IPS DF 4.7 (cell line): ENCODE measurements at regions not wholly inside any gene's neighbourhood (a gene's known extent, or its start where the extent isn't known, plus 50 kb on each side); places are given as distances from the start of the nearest gene placed in this dataset.
A peak's percentile ranks its signal among the peaks of the same experiment; 100 is the strongest.
"Not testable (repeated sequence)": the region's sequence is repeated elsewhere in the genome, so short reads cannot be mapped to it uniquely, and the experiment has no call there.

Experiments
- DNase-seq: peaks from one replicate; pipeline ENCODE4 v3.0.0-alpha.2; 2013; ENCODE audit warnings: low spot score; ENCODE audit errors: extremely low read depth

DNA sequence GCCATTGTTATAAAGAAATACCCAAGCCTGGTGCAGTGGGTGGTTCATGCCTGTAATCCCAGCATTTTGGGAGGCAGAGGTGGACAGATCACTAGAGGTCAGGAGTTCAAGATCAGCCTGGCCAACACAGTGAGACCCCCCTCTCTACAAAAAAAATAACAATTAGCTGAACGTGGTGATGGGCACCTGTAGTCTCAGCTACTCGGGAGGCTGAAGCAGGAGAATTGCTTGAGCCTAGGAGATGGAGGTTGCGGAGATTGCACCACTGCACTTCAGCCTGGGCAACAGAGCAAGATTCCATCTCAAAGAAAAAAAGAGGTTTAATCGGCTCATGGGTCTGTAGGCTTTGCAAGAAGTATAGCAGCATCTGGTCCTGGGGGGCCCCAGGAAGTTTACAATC is 284.0 kb downstream of the RASEF start:
- not testable (repeated sequence) for DNase-seq

GRCh38 chr9:82780017-82780416 is 282.9 kb downstream of the RASEF start:
- no peak for DNase-seq

DNA sequence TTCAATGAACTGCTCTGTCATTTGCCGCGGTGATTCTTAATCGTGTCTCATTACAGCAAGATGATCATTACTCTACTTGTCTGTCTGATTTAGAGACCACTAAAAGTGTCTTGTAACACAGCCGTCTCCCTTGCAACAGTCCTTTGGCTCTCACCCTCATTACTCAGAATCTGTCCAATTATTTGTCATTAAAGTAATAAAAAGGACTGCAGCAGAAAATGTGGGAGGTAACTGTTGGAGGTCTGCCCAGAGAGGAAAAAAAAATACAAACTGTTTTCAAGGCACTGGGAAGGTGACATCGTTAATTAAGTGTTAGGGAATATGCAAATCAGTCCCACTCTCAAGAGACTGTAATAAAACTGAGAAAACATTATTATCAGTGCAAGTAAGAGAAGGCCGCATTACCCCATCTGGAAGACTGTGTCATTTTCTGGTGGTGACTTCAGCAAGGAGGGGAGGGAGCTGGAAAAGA is 281.0 kb downstream of the RASEF start:
- DNase-seq: no peak

DNA sequence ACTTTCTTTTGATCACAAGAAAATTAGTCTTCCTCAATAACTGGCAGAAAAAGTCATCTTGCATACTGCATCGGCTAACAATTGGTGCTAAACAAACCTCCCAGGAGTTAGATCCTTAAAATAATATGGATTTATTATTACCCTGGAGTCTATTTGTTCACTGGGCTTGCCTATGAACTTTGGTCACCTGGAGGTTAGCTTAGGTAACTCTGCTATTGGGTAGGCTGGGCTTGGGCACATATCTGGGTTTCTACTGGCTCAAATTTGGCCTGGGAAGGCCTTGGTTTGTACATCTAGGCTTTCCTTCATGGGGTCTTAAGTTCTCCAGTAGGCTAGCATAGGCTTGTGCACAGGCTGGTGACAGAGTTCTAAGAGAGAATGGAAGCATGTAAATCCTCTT is 279.9 kb downstream of the RASEF start:
- DNase-seq: no peak

DNA sequence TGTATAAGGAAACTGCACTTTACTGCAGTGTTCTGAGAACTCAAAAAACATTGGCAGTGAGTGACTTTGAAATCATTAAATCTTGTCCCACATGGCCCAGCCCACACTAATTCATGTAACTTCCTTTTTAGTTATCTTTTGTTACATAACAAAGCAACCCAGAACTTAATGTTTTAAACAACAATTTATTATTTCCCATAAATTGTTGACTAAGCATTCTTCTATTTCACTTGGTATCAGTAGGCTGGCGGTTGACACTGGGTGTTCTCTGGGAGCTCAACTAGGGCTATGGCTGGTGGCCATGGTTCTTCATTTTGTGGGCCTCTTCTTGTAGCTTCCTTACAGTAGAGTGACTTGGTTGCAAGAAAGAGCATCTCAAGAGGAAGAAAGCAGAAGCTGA is 278.4 kb downstream of the RASEF start:
- no peak for DNase-seq

DNA sequence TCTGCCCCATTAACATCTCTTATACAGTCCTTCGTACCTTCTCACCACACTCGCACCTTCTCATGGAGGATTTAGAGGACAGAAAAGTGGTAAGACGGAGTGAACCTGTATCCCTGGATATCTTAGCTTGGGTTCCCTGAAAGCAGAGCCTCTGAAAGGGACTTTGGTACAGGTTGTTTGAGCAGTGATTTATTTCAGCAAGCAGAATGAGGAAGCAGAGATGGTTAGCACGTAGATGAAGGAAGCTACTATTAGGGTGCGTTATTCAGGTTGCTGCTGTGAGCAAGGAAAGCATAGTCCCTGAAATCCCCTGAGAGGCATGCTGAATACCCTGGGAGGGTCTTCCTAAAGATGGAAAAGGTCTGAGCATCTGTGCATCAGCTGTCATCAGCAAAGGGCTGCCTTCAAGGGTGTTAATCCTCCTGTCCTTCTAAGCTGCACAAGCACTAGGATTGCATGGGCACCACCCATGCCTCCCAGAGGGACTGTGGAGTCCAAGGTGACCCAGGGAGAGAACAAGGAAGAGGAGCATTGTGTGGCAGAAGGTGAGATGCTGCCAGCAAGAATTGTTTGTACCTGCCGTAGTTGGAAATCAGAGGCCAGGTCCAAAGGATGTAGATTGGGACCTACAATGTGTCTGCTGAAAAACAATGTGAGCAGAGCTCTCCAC is 273.7 kb downstream of the RASEF start:
- no peak for DNase-seq

DNA sequence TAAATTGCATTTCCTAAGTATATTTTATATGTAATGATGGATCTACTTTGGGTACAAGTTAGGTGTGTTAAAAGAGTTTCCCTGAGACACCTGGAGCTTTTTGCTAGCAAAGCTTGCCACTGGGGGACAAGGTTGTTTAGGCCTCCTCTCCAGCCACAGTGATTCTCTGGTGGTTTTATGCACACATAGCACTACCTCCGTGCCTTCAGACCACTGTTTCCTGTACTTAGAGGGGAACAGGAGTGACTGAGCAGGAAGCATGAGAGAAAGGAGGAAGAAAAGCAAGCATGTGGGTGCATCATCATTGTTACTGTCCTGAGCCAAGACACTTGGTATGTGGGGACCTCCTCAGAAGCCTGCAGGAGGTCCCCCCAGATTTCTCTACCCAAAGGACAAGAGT is 272.1 kb downstream of the RASEF start:
- no peak for DNase-seq

- no peak for DNase-seq
Measured at GRCh38 chr9:82791692-82792091, 271.2 kb downstream of the RASEF start.

- DNase-seq: no peak
Measured at GRCh38 chr9:82797534-82797933, 265.4 kb downstream of the RASEF start.

DNA sequence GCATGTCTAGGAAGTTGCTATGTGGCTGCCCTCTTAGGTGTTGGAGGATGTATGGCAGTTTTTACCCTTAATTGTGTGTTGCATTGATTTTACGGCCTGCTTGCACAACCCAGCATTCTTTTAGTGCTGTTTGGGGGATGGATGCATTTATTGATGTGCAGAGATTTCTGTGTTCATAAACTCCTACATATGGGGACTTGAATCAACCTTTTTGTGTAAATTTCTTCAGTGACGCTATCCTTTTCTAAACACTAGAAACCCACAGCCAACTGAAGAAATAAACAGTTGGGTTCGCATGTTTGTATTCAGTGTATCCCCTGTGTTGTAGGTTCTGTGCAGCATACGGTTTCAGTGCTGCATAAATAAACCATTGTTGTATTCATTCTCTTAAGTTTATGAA is 263.7 kb downstream of the RASEF start:
- DNase-seq: no peak

GRCh38 chr9:82805027-82805426 is 257.9 kb downstream of the RASEF start:
- DNase-seq: no peak

- DNase-seq: no peak
Measured at GRCh38 chr9:82808478-82808877, 254.5 kb downstream of the RASEF start.

DNA sequence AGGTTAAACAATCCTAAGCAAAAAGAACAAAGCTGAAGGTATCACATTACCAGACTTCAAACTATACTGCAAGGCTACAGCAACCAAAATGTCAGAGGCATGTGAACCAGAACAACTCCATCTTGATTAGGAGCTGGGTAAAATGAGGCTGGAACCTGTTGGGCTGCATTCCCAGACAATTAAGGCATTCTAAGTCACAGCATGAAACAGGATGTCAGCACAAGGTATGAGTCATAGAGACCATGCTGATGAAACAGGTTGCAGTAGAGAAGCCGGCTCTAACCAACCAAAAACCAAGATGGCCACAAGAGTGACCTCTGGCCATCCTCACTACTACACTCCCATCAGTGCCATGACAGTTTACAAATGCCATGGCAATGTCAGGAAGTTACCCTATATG is 252.0 kb downstream of the RASEF start:
- peak; percentile 99 for DNase-seq

DNA sequence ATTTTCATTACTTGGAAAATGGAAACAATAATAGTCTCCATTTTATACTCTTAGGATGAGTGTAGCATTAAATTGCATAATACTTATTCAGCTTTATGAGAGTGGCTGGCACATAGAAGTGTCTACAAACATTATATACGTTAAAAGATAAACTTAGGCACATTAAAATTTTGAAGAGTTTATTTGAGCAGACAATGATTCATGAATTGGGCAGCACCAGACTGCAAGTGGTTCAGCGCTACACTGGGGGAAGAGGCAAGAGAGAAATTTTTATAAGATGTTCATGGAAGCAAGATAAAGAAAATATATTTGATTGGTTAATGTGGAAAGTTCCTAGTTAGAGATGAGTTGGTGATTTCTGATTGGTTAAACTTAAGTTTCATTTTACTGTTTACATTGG is 243.7 kb downstream of the RASEF start:
- no peak for DNase-seq

DNA sequence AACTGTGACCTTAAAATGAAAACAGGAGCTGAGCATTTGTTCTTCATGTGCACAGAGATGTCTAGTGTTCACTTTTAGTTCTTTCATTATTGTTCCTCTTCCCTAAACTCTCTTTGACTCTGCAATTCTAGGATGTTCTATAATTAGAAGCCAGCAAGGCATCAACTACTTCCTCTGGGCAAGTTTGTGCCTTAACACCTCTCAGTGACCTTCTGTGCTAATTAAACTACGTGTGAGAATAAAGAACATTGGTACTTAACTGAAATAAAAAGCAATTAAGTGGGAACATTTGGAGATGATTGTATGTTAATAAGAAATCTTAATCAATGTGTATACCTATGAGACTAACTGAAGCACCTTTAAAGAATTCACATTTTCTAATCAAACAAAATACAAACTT is 242.8 kb downstream of the RASEF start:
- no peak for DNase-seq

DNA sequence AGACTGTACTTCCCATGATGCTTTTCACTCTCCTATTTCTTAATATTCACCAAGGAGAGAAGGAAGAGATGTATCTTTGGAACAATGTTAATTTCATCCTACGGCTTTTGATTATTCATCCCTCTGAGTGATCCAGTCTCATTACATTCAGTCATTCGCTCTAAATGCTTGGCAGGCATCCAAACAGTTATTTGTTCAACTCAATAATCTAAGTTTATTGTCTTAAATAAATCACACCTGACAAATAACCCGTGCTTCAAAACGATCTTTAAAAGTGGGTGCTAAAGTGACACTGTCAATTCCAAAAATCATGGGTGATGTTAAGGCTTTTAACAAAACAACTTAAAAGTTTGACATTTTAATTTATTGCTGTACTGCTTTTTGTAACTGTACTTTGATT is 233.1 kb downstream of the RASEF start:
- DNase-seq: no peak

DNA sequence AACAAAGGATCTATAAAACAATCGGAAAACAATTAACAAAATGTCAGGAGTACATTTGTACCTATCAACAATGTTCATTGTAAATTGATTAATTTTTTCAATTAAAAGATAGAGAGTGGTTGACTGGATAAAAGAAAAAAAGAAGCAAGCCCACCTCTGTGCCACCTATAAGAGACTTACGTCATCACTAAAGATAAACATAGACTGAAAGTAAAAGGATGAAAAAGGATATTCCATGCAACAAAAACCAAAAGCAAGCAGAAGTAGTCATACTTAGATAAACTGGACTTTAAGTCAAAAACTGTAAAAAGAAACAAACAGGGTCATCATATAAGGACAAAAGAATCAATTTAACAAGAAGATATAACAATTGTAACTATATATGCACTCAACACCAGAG is 197.4 kb downstream of the RASEF start:
- DNase-seq: no peak

GRCh38 chr9:82880336-82881050 is 182.4 kb downstream of the RASEF start:
- no peak for DNase-seq

- no peak for DNase-seq
Measured at GRCh38 chr9:82882138-82882537, 180.8 kb downstream of the RASEF start.

DNA sequence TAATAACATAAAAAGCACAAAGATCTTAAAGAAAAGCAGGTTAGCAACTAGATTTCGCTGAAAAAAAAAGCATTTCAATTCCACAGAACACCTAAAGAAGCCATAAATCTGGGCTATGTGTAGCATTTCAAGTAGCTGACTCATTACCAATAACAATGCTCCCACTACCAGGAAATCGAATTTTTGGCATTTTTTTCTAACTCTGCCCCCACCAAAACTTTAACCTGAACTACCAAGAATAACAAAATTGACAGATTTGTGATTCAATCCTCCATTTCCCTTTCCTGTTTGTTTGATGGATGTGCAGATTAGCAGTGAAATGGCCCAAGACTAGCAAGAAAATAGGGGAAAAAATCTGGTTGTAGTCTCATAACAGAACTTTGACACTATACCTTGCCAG is 180.2 kb downstream of the RASEF start:
- DNase-seq: no peak

GRCh38 chr9:82883436-82883835 is 179.5 kb downstream of the RASEF start:
- DNase-seq: no peak

DNA sequence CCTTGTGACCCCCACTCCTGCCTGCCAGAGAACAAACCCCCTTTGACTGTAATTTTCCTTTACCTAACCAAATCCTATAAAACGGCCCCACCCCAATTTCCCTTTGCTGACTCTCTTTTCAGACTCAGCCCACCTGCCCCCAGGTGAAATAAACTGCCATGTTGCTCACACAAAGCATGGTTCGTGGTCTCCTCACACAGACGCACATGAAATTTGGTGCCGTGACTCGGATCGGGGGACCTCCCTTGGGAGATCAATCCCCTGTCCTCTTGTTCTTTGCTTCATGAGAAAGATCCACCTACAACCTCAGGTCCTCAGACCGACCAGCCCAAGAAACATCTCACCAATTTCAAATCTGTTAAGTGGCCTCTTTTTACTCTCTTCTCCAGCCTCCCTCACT is 179.0 kb downstream of the RASEF start:
- not testable (repeated sequence) for DNase-seq

- DNase-seq: no peak
Measured at GRCh38 chr9:82890401-82890800, 172.5 kb downstream of the RASEF start.
